ENCODE measurements at regions not wholly inside any gene's neighbourhood (a gene's known extent, or its start where the extent isn't known, plus 50 kb on each side); places are given as distances from the start of the nearest gene placed in this dataset.
"Not testable (repeated sequence)": the region's sequence is repeated elsewhere in the genome, so short reads cannot be mapped to it uniquely, and the experiment has no call there.

DNA sequence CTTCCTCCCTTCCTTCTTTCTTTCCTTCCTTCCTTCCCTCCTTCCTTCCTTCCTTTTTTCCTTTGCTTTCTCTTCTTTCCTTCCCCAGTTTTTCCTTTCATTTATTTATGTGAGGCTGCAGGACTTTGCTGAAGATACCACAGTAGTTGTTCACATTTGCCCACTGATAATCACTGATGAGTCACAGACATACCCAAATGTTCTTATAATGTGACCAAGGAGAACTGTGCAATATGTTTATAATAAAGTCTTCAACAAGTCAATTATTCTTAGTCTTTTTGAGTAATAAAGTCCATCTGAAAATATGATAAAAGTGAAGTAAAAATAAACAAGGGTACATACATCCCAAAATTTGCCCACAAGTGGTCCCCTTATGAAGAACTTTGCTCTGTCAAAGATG is 159.7 kb downstream of the GNAI1 start:
- TF ChIP-seq POLR2A (IDR thresholded peaks at IDR 0.05; ENCODE audit: low read depth, low read length), result no peak
- no peak for FAIRE-seq
- DNase-seq (ENCODE audit: insufficient read length, low spot score), result no peak

DNA sequence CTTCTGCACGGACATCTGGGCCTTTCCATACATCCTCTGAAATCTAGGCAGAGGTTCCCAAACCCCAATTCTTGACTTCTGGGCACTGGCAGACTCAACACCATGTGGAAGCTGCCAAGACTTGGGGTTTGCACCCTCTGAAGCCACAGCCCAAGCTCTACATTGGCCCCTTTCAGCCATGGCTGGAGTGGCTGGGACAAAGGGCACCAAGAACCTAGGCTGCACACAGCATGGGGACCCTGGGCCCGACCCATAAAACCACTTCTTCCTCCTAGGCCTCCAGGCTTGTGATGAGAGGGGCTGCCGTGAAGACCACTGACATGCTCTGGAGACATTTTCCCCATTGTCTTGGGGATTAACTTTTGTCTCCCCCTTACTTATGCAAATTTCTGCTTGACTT is 158.0 kb downstream of the GNAI1 start:
- DNase-seq (ENCODE audit: insufficient read length, low spot score); FAIRE-seq: not testable (repeated sequence)

DNA sequence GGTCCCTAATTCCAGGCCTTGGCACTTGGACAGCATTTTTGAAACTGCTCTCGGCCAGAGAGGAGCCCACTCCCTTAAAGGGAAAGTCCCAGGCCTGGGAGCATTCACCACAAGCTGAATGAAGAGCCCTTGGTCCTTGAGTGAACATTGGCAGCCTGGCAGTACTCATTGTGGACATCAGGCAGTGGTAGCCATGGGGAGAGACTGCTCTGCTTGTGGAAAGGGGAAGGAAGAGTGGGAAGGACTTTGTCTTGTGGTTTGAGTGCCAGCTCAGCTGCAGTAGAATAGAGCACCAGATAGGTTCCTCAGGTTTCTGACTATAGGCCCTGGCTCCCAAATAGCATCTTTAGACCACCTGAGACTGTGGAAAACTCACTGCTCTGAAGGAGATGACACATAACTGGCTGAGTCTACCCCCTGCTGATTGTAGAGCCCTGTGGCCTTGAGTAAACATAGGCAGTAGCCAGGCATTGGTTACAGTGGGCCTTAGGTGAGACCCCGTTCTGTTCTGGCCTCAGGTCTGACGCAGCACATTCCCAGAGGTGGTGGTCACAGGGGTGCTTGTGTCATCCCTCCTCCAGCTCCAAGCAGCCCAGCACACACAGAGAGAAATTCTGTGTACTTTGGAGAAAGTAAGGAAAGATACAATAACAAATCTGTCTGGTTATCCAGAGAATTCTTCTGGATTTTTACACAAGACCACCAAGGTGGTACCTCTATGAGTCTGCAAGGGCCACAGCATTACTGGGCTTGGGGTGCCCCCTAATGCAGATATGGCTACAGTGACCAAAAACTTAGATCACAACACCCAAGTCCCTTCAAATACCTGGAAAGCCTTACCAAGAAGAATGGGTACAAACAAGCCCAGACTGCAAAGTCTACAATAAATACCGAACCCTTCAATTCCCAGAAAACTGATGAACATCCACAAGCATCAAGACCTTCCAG is 153.8 kb downstream of the GNAI1 start:
- FAIRE-seq (peak; percentile 92), DNase-seq (ENCODE audit: insufficient read length, low spot score) (peak; percentile 13)
- TF ChIP-seq POLR2A (IDR thresholded peaks at IDR 0.05; ENCODE audit: low read depth, low read length), result no peak

DNA sequence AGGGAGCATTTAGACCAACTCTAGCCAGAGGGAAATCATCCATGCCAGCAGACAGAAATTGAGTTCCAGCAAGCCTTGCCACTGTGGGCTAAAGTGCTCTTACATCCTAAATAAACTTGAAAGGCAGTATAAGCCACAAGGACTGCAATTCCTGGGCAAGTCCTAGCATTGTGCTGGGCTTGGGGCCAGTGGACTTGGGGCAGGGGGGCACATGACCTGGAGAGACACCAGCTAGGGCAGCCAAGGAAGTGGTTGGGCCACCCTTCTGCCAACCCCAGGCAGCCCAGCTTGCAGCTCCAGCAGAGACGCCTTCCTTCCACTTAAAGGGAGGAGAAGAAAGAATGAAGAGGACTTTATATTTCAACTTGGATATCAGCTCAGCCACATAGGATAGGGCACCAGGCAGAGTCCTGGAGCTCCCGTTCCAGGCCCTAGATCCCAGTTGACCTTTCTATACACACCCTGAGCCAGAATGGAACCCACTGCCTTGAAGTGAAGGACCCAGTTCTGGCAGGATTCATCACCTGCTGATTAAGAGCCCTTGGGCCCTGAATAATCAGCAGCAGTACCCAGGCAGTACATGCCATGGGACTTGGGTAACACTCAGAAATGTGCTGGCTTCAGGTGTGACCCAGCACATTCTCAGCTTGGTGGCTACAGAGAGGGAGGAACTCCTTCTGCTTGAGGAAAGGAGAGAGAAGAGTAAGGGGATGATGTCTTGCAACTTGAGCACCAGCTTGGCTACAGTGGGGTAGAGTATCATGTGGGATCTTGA is 153.0 kb downstream of the GNAI1 start:
- no peak for DNase-seq (ENCODE audit: insufficient read length, low spot score)
- no peak for FAIRE-seq
- no peak for TF ChIP-seq POLR2A (IDR thresholded peaks at IDR 0.05; ENCODE audit: low read depth, low read length)

DNA sequence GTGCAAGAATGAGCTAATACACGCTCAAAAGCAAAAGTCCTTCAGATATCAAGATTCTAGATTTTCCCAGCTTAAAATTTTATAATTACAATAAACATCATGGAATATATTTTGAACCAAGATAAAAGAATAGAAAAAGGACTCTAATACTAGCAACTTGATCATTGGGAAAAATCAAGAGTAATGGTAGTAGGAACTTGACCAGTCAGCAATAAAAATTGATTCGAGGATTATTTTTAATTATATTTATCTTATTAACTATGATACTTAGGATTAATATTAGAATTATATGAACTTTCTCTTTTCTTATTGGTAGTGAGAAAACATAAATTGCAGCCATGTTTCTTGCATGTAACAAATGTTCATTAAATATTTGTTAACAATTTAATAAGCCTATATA is 152.0 kb downstream of the GNAI1 start:
- DNase-seq (ENCODE audit: insufficient read length, low spot score) (no peak), FAIRE-seq (no peak)
- TF ChIP-seq POLR2A (IDR thresholded peaks at IDR 0.05; ENCODE audit: low read depth, low read length), result no peak

DNA sequence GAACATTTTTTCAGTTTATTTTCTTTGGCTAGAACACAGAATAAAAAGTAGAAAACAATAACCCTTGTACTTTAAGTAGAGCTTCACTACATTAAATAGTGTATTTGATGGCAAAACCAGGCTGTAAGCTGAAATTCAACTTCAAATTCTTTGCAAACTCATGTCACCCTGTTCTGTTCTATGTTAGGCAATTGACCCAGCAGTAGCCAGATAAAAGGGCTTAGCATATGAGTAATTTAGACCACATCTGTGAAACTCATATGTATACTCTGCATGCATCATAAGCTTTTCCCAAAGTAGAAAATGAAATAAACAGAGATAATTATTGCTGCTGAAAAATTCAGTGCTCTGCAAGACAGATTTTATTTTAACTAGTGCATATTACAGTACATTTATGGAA is 150.2 kb downstream of the GNAI1 start:
- peak; percentile 19 for DNase-seq (ENCODE audit: insufficient read length, low spot score)
- TF ChIP-seq POLR2A (IDR thresholded peaks at IDR 0.05; ENCODE audit: low read depth, low read length), result no peak
- peak; percentile 84 for FAIRE-seq

DNA sequence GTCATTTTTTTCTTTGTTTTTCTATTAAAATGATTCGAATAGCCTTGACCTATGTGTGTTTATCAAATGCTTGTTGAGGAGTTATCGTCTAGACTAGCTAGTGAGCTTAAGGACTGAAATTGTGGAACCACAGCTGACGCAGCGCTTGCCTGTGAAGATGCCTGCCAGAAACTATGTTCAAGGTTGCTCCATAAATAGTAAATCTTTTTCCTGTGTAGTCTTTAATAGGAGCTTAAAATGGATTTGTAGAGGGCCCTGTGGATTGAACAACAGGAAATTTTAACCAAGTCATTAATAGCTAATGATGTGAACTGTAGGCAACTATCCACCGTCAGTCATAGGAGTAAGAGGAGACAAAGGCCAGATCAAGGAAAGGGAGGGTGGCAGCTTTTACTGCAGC is 145.1 kb downstream of the GNAI1 start:
- DNase-seq (ENCODE audit: insufficient read length, low spot score) (no peak), FAIRE-seq (no peak)
- TF ChIP-seq POLR2A (IDR thresholded peaks at IDR 0.05; ENCODE audit: low read depth, low read length), result no peak

DNA sequence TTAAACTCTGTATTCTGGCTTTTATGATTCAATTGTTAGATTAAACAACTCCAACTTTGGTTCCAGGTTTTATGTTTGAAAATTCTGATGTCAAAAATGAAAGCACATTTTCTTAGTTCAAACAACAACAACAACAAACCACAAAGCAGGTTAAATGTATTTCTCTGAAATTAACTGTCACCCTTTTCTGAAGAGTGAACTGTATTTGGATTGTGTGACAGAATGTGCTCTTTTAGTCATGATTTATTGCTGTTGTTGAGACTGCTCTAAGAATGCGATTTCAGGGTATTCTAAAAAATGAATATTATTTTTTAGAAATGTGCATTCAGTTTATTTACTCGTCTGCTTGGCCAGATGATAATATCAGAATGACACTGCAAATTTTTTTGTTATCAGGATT is 144.1 kb downstream of the GNAI1 start:
- FAIRE-seq (no peak), DNase-seq (ENCODE audit: insufficient read length, low spot score) (no peak)
- no peak for TF ChIP-seq POLR2A (IDR thresholded peaks at IDR 0.05; ENCODE audit: low read depth, low read length)

DNA sequence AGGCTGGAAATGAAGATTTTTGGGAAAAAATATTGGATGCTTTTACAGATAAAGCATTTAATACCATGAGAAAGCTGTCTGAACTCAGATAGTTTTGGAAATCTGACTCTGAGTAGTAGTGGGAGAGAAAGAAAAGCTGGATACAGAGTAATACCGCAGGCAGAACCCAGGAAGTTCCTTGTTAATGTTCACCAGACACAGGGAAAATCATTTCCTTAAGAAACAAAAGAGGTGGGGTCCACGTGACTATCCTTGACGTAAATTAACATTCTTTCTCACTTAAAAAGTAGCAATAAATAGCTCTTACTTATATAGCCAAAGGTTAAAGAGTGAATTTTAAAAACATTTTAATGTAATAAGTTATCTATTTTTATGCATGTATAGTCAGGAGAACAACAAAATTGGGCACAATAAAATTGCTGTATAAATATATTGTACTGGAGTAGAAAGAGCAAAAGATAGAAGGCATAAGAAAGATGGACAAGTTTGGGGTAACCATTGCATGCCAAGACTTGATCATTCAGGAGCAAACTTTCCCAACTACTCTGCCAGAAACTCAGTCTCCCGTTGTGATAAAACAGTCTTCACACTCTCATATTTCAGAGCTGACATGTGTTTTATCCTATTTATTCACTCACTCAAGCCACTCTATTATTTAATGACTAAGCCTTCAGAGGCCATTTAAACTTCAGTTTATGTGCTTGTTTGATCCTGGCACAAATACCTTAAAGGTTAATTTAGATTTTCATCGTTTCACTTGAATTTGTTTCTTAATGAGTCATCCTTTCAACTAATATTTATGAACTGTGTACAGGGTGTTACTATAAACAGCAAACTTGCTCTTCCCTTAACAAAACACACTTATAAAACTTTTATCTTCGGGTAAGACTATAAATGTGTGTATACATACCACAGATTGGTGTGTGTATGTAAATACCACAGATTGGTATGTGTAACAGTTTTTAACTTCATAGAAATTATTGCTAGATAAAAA is 143.1 kb downstream of the GNAI1 start:
- no peak for DNase-seq (ENCODE audit: insufficient read length, low spot score)
- TF ChIP-seq POLR2A (IDR thresholded peaks at IDR 0.05; ENCODE audit: low read depth, low read length), result no peak
- FAIRE-seq, result peak; percentile 86

Measured in H54 (cell line).